Endothelial cell of umbilical vein (primary cell): ENCODE measurements at regions not wholly inside any gene's neighbourhood (a gene's known extent, or its start where the extent isn't known, plus 50 kb on each side); places are given as distances from the start of the nearest gene placed in this dataset.

ENCODE experiments used
- BruUV-seq: library from RNA; stranded (reverse); fragments of 400-500 nt; replicated peaks from 2 replicates; lab custom pipeline; 2021; lab: Mats Ljungman, UMichigan
- CTCF ChIA-PET: fragments of 300-600, 350-600 bp; sonication (Branson Sonifier 250); formaldehyde crosslinking; loops from one replicate; lab custom pipeline; 2021; ENCODE audit warnings: antibody characterized with exemption, inconsistent platforms; lab: Charles Lee
- POLR2A ChIA-PET: fragments of 300-600, 350-600 bp; sonication (Branson Sonifier 250); formaldehyde crosslinking; loops from one replicate; lab custom pipeline; 2021; ENCODE audit warnings: antibody characterized with exemption, inconsistent platforms; lab: Charles Lee
- DNase-seq: peaks from one replicate; pipeline ENCODE4 v3.0.0-alpha.2; 2011; ENCODE audit warnings: low read depth, low spot score
- FAIRE-seq: peaks from 2 replicates; lab custom pipeline; 2011; peaks lifted over from hg19 to GRCh38; lab: Jason Lieb, UNC
- H2AFZ ChIP-seq: 2 replicates; pipeline ENCODE4 v1.6.0; 2012; ENCODE audit warnings: low read depth, low read length, control low read depth, inconsistent platforms
- H3K27ac ChIP-seq: 2 replicates; pipeline ENCODE4 v1.5.1; 2011; ENCODE audit warnings: low read depth, mild to moderate bottlenecking, control low read depth, low read length, moderate library complexity; ENCODE audit not compliant: insufficient read depth
- H3K27me3 ChIP-seq, 2 experiments: 2 replicates each; pipeline versions ENCODE4 v1.6.0 to v1.6.1; 2011; ENCODE audit warnings: low read length in 2 of 2, mixed read lengths in 1 of 2; ENCODE audit not compliant: control insufficient read depth in 2 of 2, insufficient read depth in 2 of 2
- H3K36me3 ChIP-seq, 2 experiments: 2 replicates in 1 of 2; 3 replicates in 1 of 2; pipeline ENCODE4 v1.5.1; 2011; ENCODE audit warnings: low read length in 2 of 2, mild to moderate bottlenecking in 1 of 2, moderate library complexity in 1 of 2; ENCODE audit not compliant: control insufficient read depth in 2 of 2, insufficient read depth in 2 of 2; ENCODE audit errors: extremely low read depth in 1 of 2
- H3K4me1 ChIP-seq: 3 replicates; pipeline ENCODE4 v1.5.1; 2011; ENCODE audit warnings: mild to moderate bottlenecking, low read length; ENCODE audit not compliant: control insufficient read depth, insufficient read depth; ENCODE audit errors: extremely low read depth
- H3K4me2 ChIP-seq: 2 replicates; pipeline ENCODE4 v1.6.1; 2011; ENCODE audit warnings: low read length, control low read depth, mixed read lengths; ENCODE audit not compliant: insufficient read depth
- H3K4me3 ChIP-seq, 3 experiments: fragments of 200-600 bp in 1 of 3; sonication (generic), shearing (Covaris generic) in 1 of 3; replicated peaks in 1 of 3; 2 replicates each; pipeline ENCODE4 v1.5.1; 2011 to 2016; ENCODE audit warnings: control low read depth in 3 of 3, low read length in 3 of 3, mild to moderate bottlenecking in 2 of 3, inconsistent platforms in 1 of 3, low read depth in 1 of 3, moderate library complexity in 1 of 3; ENCODE audit not compliant: insufficient read depth in 1 of 3
- H3K79me2 ChIP-seq: 2 replicates; pipeline ENCODE4 v1.6.0; 2012; ENCODE audit warnings: low read length, inconsistent platforms; ENCODE audit not compliant: control insufficient read depth, insufficient read depth
- H3K9ac ChIP-seq: replicated peaks from 2 replicates; pipeline ENCODE3; 2011; ENCODE audit warnings: low read length, control low read depth; ENCODE audit not compliant: insufficient read depth; ENCODE audit errors: extremely low read depth
- H3K9me1 ChIP-seq: replicated peaks from 3 replicates; pipeline ENCODE4 v1.6.0; 2011; ENCODE audit warnings: mild to moderate bottlenecking, low read length; ENCODE audit not compliant: control insufficient read depth, insufficient read depth; ENCODE audit errors: extremely low read depth
- H3K9me3 ChIP-seq: replicated peaks from 2 replicates; pipeline ENCODE4 v1.5.1; 2012; ENCODE audit warnings: low read length, inconsistent platforms; ENCODE audit not compliant: control insufficient read depth, insufficient read depth
- H4K20me1 ChIP-seq: replicated peaks from 2 replicates; pipeline ENCODE3; 2011; ENCODE audit warnings: mild to moderate bottlenecking, low read length; ENCODE audit not compliant: control insufficient read depth, insufficient read depth; ENCODE audit errors: extremely low read depth
- CTCF ChIP-seq, 2 donors: IDR thresholded peaks; 1 replicate in 1 of 2; 2 replicates in 1 of 2; pipeline ENCODE4 v1.5.1; 2011; ENCODE audit warnings: low read length in 2 of 2, mild to moderate bottlenecking in 2 of 2, moderate library complexity in 2 of 2, control low read depth in 1 of 2, inconsistent platforms in 1 of 2, low read depth in 1 of 2; ENCODE audit not compliant: insufficient read depth in 1 of 2; ENCODE audit errors: extremely low read depth in 1 of 2
- EZH2 ChIP-seq: IDR thresholded peaks from 2 replicates; pipeline ENCODE4 v1.6.1; 2012; ENCODE audit warnings: borderline replicate concordance, low read depth, mild to moderate bottlenecking, moderate library complexity, low read length, inconsistent platforms; ENCODE audit not compliant: severe bottlenecking
- FOS ChIP-seq: IDR thresholded peaks from 2 replicates; pipeline ENCODE4 v1.6.1; 2011; ENCODE audit warnings: mild to moderate bottlenecking, low read length, moderate library complexity, borderline replicate concordance; ENCODE audit not compliant: insufficient read depth
- GATA2 ChIP-seq: IDR thresholded peaks from 2 replicates; pipeline ENCODE4 v1.7.0; 2011; ENCODE audit warnings: low read depth, mild to moderate bottlenecking, moderate library complexity, mixed read lengths, low read length; ENCODE audit not compliant: insufficient read length, insufficient read depth
- JUN ChIP-seq: IDR thresholded peaks from 2 replicates; pipeline ENCODE4 v1.6.1; 2011; ENCODE audit warnings: borderline replicate concordance, low read depth; ENCODE audit not compliant: insufficient read length, insufficient read depth
- MAX ChIP-seq: IDR thresholded peaks from 2 replicates; pipeline ENCODE4 v1.6.1; 2011; ENCODE audit not compliant: insufficient read depth, insufficient read length
- MYC ChIP-seq: IDR thresholded peaks from one replicate; pipeline ENCODE4 v1.6.1; 2011; ENCODE audit warnings: mild to moderate bottlenecking, low read depth, low read length
- POLR2A ChIP-seq: IDR thresholded peaks from 2 replicates; pipeline ENCODE4 v1.6.1; 2012; ENCODE audit warnings: low read depth, mild to moderate bottlenecking, control low read depth, low read length
- POLR2AphosphoS5 ChIP-seq: IDR thresholded peaks from 2 replicates; pipeline ENCODE4 v1.6.1; 2012; ENCODE audit warnings: low read depth, mild to moderate bottlenecking, control low read depth, low read length, moderate library complexity; ENCODE audit not compliant: insufficient read depth
- dilution Hi-C: fragments of 300-500 bp; cut with MboI; formaldehyde crosslinking; loops from one replicate; pipeline ENCODE4 v1.15.0; 2019; ENCODE audit warnings: low sequenced_read_pairs; ENCODE audit not compliant: extremely low pct_ligation_motif_present
- intact Hi-C: fragments of 100-400 bp; cut with micrococcal nuclease; formaldehyde crosslinking; loops from one replicate; pipeline ENCODE4 v1.10.0; 2022

- dilution Hi-C loops = no loop called here
- FAIRE-seq (no peak), DNase-seq (no peak)
- Histone ChIP-seq H3K9ac (no peak overlapping the region), H3K9me1 (no peaks in the 10 kb centered on the region), H3K36me3 (no peaks in the 10 kb centered on the region), H3K4me1 (no peaks in the 10 kb centered on the region), H3K9me3 (no peaks in the 10 kb centered on the region), H2AFZ (no peak overlapping the region), H4K20me1 (no peaks in the 10 kb centered on the region), H3K27ac (no peak overlapping the region), H3K79me2 (no peaks in the 10 kb centered on the region), H3K4me2 (no peak overlapping the region), H3K4me3 (no peak overlapping the region), H3K27me3 (no peaks in the 10 kb centered on the region)
- ChIA-PET CTCF (no interaction called here), POLR2A (no interaction called here)
- intact Hi-C loops = loop anchor here (10.0 kb wide), 1 partner anchor 251 kb away; no protein-coding TSS in a partner anchor
- BruUV-seq = no TSS peak
- TF ChIP-seq MAX = no peak
- no peak for TF ChIP-seq POLR2AphosphoS5
- no peak for TF ChIP-seq GATA2
- TF ChIP-seq POLR2A = no peak
- no peak for TF ChIP-seq EZH2
- no peak for TF ChIP-seq JUN
- TF ChIP-seq MYC = no peak
- TF ChIP-seq FOS = no peak
- no peak for TF ChIP-seq CTCF (IDR thresholded peaks at IDR 0.05; ENCODE audit: extremely low read depth in 1 of 2, insufficient read depth in 1 of 2, low read depth in 1 of 2, low read length in 2 of 2)
Observed at GRCh38 chr3:13204177-13204581, 130.9 kb upstream of the IQSEC1 start.
